ENCODE measurements at regions not wholly inside any gene's neighbourhood (a gene's known extent, or its start where the extent isn't known, plus 50 kb on each side); places are given as distances from the start of the nearest gene placed in this dataset.

DNA sequence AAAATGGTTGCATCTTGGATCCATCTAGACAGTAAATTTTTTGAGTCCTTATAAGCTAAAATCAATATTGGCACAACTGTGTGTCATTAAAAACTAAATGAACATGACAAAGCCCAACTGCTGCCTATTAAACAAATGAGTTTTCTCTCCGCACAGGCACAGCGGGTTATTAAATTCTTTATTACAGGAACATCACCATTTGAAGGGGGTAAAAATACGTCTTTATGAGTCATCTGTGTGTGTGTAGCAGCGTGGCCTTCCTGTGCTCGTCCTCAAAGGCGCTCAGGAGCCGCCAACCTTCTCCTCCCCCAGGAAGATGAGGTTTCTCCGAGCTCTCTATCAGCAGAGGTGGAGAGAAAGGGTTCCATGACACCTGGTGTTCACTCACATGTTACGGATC, 62.6 kb upstream of the SDK2 start:
- ATAC-seq (no peak), DNase-seq (no peak)
- TF ChIP-seq CTCF (IDR thresholded peaks at IDR 0.05), result no peak
- intact Hi-C loops (cut with DNase I), result no loop called here
- H3K4me3 ChIP-seq, result no peak overlapping the region
- WGBS, 3 donors, result 79 to 85% (median 82%) methylated on average over 9 of the region's 9 CpGs
- no peak overlapping the region for H3K27ac ChIP-seq
- peaks cover 0 to 4% (median 4%) of the 10 kb centered on the region in 3 donors for H3K27me3 ChIP-seq (ENCODE audit: insufficient read depth in 3 of 3, low read length in 2 of 3)
- H3K9me3 ChIP-seq, result no peaks in the 10 kb centered on the region
- no peaks in the 10 kb centered on the region for H3K4me1 ChIP-seq
- no peaks in the 10 kb centered on the region for H3K36me3 ChIP-seq (ENCODE audit: insufficient read depth in 1 of 2, low read depth in 1 of 2)

DNA sequence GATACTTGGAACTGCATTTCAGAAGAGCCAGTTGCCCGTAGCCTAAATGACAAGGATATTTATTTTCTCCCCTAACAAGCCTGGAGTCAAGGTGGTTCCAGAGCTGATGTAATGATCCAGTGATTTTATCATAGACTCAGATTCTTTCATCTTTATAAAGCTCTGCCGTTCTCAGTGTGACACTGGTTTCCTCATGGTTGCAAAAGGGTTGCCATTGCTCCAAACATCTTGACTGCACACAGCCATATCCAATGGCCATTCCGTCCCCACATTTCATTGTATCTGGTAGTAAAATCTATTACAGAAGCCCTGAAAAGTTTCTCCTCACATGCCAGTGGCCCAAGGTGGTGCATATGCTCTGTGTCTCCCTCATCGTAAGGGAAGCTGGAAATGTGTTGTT, 63.1 kb upstream of the SDK2 start:
- peaks cover 0 to 4% (median 4%) of the 10 kb centered on the region in 3 donors for H3K27me3 ChIP-seq (ENCODE audit: insufficient read depth in 3 of 3, low read length in 2 of 3)
- no peaks in the 10 kb centered on the region for H3K4me1 ChIP-seq
- intact Hi-C loops (cut with DNase I), result no loop called here
- DNase-seq (no peak), ATAC-seq (no peak)
- no peaks in the 10 kb centered on the region for H3K9me3 ChIP-seq
- WGBS, 3 donors, result 71 to 93% (median 88%) methylated on average over 4 of the region's 4 CpGs
- H3K27ac ChIP-seq, result no peak overlapping the region
- no peak for TF ChIP-seq CTCF (IDR thresholded peaks at IDR 0.05)
- H3K4me3 ChIP-seq, result no peak overlapping the region
- no peaks in the 10 kb centered on the region for H3K36me3 ChIP-seq (ENCODE audit: insufficient read depth in 1 of 2, low read depth in 1 of 2)

GRCh38 chr17:73710095-73710592, 65.9 kb upstream of the SDK2 start:
- H3K27ac ChIP-seq, result no peak overlapping the region
- H3K27me3 ChIP-seq (ENCODE audit: insufficient read depth in 3 of 3, low read length in 2 of 3), result peaks cover 0 to 6% (median 0%) of the 10 kb centered on the region in 3 donors
- DNase-seq (peak in 1 of 2 donors; percentile 29), ATAC-seq (peak; percentile 62 to 73 (median 68))
- TF ChIP-seq CTCF (IDR thresholded peaks at IDR 0.05), result peak; percentile 68
- H3K4me3 ChIP-seq, result no peak overlapping the region
- no peaks in the 10 kb centered on the region for H3K9me3 ChIP-seq
- no peaks in the 10 kb centered on the region for H3K4me1 ChIP-seq
- intact Hi-C loops (cut with DNase I), result loop anchor here (2.0 to 5.0 kb wide), 4 partner anchors 113 to 281 kb away; no protein-coding TSS in a partner anchor
- no peaks in the 10 kb centered on the region for H3K36me3 ChIP-seq (ENCODE audit: insufficient read depth in 1 of 2, low read depth in 1 of 2)
- WGBS, 3 donors, result 7 to 9% (median 8%) methylated on average over 15 of the region's 15 CpGs

- intact Hi-C loops (cut with DNase I), result loop anchor here (2.0 to 5.0 kb wide), 4 partner anchors 114 to 282 kb away; no protein-coding TSS in a partner anchor
- peaks cover 0 to 6% (median 0%) of the 10 kb centered on the region in 3 donors for H3K27me3 ChIP-seq (ENCODE audit: insufficient read depth in 3 of 3, low read length in 2 of 3)
- H3K4me1 ChIP-seq, result no peaks in the 10 kb centered on the region
- DNase-seq, result no peak
- ATAC-seq, result no peak
- H3K36me3 ChIP-seq (ENCODE audit: insufficient read depth in 1 of 2, low read depth in 1 of 2), result no peaks in the 10 kb centered on the region
- TF ChIP-seq CTCF (IDR thresholded peaks at IDR 0.05), result no peak
- no peak overlapping the region for H3K4me3 ChIP-seq
- H3K9me3 ChIP-seq, result no peaks in the 10 kb centered on the region
- 81 to 92% (median 92%) methylated on average over 5 of the region's 5 CpGs for WGBS, 3 donors
- H3K27ac ChIP-seq, result no peak overlapping the region
These were observed 66.9 kb upstream of the SDK2 start for GRCh38 chr17:73711184-73711583.

- no peak for ATAC-seq
- DNase-seq, result no peak
- Histone ChIP-seq H3K36me3 (ENCODE audit: insufficient read depth in 1 of 2, low read depth in 1 of 2) (no peaks in the 10 kb centered on the region), H3K9me3 (no peaks in the 10 kb centered on the region), H3K27me3 (ENCODE audit: insufficient read depth in 3 of 3, low read length in 2 of 3) (peaks cover 0 to 6% (median 0%) of the 10 kb centered on the region in 3 donors), H3K4me1 (no peaks in the 10 kb centered on the region), H3K27ac (no peak overlapping the region), H3K4me3 (no peak overlapping the region)
- intact Hi-C loops (cut with DNase I), result loop anchor here (2.0 to 5.0 kb wide), 4 partner anchors 115 to 283 kb away; no protein-coding TSS in a partner anchor
- 74 to 81% (median 80%) methylated on average over 8 of the region's 8 CpGs for WGBS, 3 donors
- no peak for TF ChIP-seq CTCF (IDR thresholded peaks at IDR 0.05)
These were observed 67.7 kb upstream of the SDK2 start for GRCh38 chr17:73711916-73712315.

Data from psoas muscle (tissue), 7 donors.